ENCODE measurements at regions not wholly inside any gene's neighbourhood (a gene's known extent, or its start where the extent isn't known, plus 50 kb on each side); places are given as distances from the start of the nearest gene placed in this dataset.

DNA sequence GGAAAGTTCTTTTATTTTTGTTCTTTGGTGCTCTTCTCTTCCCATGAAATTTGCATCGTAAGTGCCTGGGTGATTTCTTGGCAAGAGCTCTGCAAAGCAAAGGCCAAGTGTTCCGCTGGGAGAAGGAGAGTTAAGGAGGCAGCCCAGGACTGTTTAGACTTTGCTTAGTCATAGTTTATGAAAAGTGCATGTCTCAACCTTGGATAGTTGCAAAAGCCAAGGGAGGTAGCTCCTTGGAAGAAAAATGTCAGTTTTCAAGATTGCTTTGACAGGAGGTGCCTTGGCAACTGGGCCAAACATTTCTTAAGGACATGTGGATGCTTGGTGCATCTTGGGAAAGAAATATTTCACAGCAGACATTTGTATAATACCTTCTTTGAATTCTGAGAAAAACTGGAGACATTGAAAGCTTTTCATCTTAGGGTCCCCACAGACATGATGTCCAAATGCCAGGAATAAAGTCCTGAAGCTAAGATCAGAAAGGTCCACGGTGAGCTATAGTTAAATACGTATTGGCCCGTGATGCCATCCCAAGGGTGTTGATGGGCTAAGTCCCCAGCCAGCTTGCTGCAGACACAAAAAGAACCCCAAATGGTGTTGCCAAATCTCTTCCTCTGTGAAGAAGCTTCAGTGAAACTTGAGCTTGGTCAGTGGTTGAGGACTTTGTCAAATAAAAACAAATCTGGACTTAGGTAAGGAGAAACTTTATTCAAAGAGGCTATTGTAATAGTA, 96.3 kb upstream of the THUMPD2 start:
- DNase-seq (ENCODE audit: low spot score in 2 of 2), result peak in 1 of 2 donors; percentile 34
- Histone ChIP-seq H3K9me3 (no peaks in the 10 kb centered on the region), H3K36me3 (no peaks in the 10 kb centered on the region), H3K4me3 (no peak overlapping the region), H3K27me3 (no peaks in the 10 kb centered on the region), H3K4me1 (no peaks in the 10 kb centered on the region), H3K27ac (no peak overlapping the region)
- 44 to 65% methylated on average over 5 of the region's 5 CpGs for WGBS, 2 donors
- peak in 1 of 2 donors; percentile 32 for TF ChIP-seq EP300 (IDR thresholded peaks at IDR 0.05)
- TF ChIP-seq CTCF (IDR thresholded peaks at IDR 0.05), result no peak
- TF ChIP-seq POLR2A (IDR thresholded peaks at IDR 0.05), result no peak

- no peak overlapping the region for H3K4me3 ChIP-seq
- H3K9me3 ChIP-seq, result no peaks in the 10 kb centered on the region
- no peak for DNase-seq (ENCODE audit: low spot score in 2 of 2)
- WGBS, 2 donors, result 86 to 89% methylated on average over 4 of the region's 4 CpGs
- no peak for TF ChIP-seq EP300 (IDR thresholded peaks at IDR 0.05)
- TF ChIP-seq CTCF (IDR thresholded peaks at IDR 0.05), result no peak
- no peak for TF ChIP-seq POLR2A (IDR thresholded peaks at IDR 0.05)
- H3K27me3 ChIP-seq, result no peaks in the 10 kb centered on the region
- H3K27ac ChIP-seq, result no peak overlapping the region
- H3K36me3 ChIP-seq, result no peaks in the 10 kb centered on the region
- H3K4me1 ChIP-seq, result no peaks in the 10 kb centered on the region
These were observed 95.2 kb upstream of the THUMPD2 start for GRCh38 chr2:39874236-39874635.

DNA sequence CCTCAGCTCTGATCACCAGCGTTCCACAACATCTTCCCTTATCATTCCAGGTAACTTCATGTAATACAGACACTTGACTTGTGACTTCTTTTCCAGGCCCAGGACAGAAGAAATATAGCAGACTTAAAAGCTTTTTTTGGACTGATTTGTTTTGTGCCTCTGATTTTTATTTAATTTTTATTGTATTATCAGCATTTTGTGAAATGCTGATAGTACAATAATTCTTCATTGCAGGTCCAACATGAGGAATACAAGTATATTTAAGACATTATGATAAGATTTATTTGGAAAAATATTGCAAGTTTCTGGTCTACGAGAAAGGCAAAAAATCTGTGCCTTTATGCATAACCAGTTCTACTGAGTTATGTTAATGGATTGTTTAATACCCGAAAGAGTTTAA, 94.5 kb upstream of the THUMPD2 start:
- WGBS, 2 donors, result 91 to 93% methylated on average over 3 of the region's 3 CpGs
- H3K9me3 ChIP-seq, result no peaks in the 10 kb centered on the region
- H3K4me1 ChIP-seq, result no peaks in the 10 kb centered on the region
- H3K4me3 ChIP-seq, result no peak overlapping the region
- no peak for TF ChIP-seq POLR2A (IDR thresholded peaks at IDR 0.05)
- no peak for TF ChIP-seq EP300 (IDR thresholded peaks at IDR 0.05)
- no peak for TF ChIP-seq CTCF (IDR thresholded peaks at IDR 0.05)
- H3K27ac ChIP-seq, result no peak overlapping the region
- no peaks in the 10 kb centered on the region for H3K27me3 ChIP-seq
- no peaks in the 10 kb centered on the region for H3K36me3 ChIP-seq
- no peak for DNase-seq (ENCODE audit: low spot score in 2 of 2)

GRCh38 chr2:39872748-39873147, 93.7 kb upstream of the THUMPD2 start:
- H3K36me3 ChIP-seq, result no peaks in the 10 kb centered on the region
- no peaks in the 10 kb centered on the region for H3K9me3 ChIP-seq
- DNase-seq (ENCODE audit: low spot score in 2 of 2), result no peak
- H3K27me3 ChIP-seq, result no peaks in the 10 kb centered on the region
- TF ChIP-seq POLR2A (IDR thresholded peaks at IDR 0.05), result no peak
- TF ChIP-seq CTCF (IDR thresholded peaks at IDR 0.05), result no peak
- no peak for TF ChIP-seq EP300 (IDR thresholded peaks at IDR 0.05)
- H3K4me1 ChIP-seq, result no peaks in the 10 kb centered on the region
- 79 to 80% methylated on average over 2 of the region's 2 CpGs for WGBS, 2 donors
- H3K27ac ChIP-seq, result no peak overlapping the region
- no peak overlapping the region for H3K4me3 ChIP-seq

GRCh38 chr2:39871291-39871761, 92.3 kb upstream of the THUMPD2 start:
- H3K9me3 ChIP-seq, result no peaks in the 10 kb centered on the region
- TF ChIP-seq CTCF (IDR thresholded peaks at IDR 0.05) (no peak), EP300 (IDR thresholded peaks at IDR 0.05) (no peak), POLR2A (IDR thresholded peaks at IDR 0.05) (no peak)
- WGBS, 2 donors, result 41 to 46% methylated on average over 7 of the region's 7 CpGs
- H3K4me1 ChIP-seq, result no peaks in the 10 kb centered on the region
- no peaks in the 10 kb centered on the region for H3K36me3 ChIP-seq
- H3K4me3 ChIP-seq, result no peak overlapping the region
- H3K27ac ChIP-seq, result no peak overlapping the region
- DNase-seq (ENCODE audit: low spot score in 2 of 2), result no peak
- H3K27me3 ChIP-seq, result no peaks in the 10 kb centered on the region
